ENCODE measurements at regions not wholly inside any gene's neighbourhood (a gene's known extent, or its start where the extent isn't known, plus 50 kb on each side); places are given as distances from the start of the nearest gene placed in this dataset.
"Not testable (repeated sequence)": the region's sequence is repeated elsewhere in the genome, so short reads cannot be mapped to it uniquely, and the experiment has no call there.

DNA sequence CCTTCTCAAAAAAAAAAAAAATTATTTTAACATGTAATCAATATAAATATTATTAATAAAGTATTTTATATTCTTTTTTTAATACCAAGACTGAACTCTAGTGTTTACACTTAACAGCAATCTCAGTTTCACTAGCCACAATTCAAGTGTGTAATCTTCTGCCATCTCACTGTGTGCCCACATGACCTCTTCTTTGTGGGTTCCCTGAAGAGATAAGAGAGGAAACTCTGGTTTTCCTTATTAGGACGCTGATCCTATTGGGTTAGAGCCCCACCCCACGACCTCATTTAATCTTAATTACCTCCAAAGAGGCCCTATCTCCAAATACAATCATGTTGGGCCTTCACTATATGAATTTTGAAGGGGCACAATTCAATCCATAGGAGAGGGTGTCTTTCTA, 177.6 kb downstream of the STK31 start:
- DNase-seq (ENCODE audit: insufficient read length, low spot score) (no peak), FAIRE-seq (no peak)
- TF ChIP-seq POLR2A (IDR thresholded peaks at IDR 0.05; ENCODE audit: low read depth, low read length) = no peak

- no peak for FAIRE-seq
- DNase-seq (ENCODE audit: insufficient read length, low spot score) = no peak
- TF ChIP-seq POLR2A (IDR thresholded peaks at IDR 0.05; ENCODE audit: low read depth, low read length) = no peak
These were observed 178.9 kb downstream of the STK31 start for GRCh38 chr7:23888958-23889357.

GRCh38 chr7:23889566-23889965, 179.5 kb downstream of the STK31 start:
- no peak for FAIRE-seq

GRCh38 chr7:23892019-23892418, 182.0 kb downstream of the STK31 start:
- DNase-seq (ENCODE audit: insufficient read length, low spot score) (no peak), FAIRE-seq (no peak)
- no peak for TF ChIP-seq POLR2A (IDR thresholded peaks at IDR 0.05; ENCODE audit: low read depth, low read length)

More at GRCh38 chr7:23889566-23889965, 179.5 kb downstream of the STK31 start:
- no peak for TF ChIP-seq POLR2A (IDR thresholded peaks at IDR 0.05; ENCODE audit: low read depth, low read length)
- no peak for DNase-seq (ENCODE audit: insufficient read length, low spot score)

- DNase-seq (ENCODE audit: insufficient read length, low spot score) (no peak), FAIRE-seq (no peak)
- no peak for TF ChIP-seq POLR2A (IDR thresholded peaks at IDR 0.05; ENCODE audit: low read depth, low read length)
These were observed 183.3 kb downstream of the STK31 start for GRCh38 chr7:23893176-23893941.

GRCh38 chr7:23893942-23894891, 184.2 kb downstream of the STK31 start:
- no peak for TF ChIP-seq POLR2A (IDR thresholded peaks at IDR 0.05; ENCODE audit: low read depth, low read length)
- no peak for FAIRE-seq
- no peak for DNase-seq (ENCODE audit: insufficient read length, low spot score)

DNA sequence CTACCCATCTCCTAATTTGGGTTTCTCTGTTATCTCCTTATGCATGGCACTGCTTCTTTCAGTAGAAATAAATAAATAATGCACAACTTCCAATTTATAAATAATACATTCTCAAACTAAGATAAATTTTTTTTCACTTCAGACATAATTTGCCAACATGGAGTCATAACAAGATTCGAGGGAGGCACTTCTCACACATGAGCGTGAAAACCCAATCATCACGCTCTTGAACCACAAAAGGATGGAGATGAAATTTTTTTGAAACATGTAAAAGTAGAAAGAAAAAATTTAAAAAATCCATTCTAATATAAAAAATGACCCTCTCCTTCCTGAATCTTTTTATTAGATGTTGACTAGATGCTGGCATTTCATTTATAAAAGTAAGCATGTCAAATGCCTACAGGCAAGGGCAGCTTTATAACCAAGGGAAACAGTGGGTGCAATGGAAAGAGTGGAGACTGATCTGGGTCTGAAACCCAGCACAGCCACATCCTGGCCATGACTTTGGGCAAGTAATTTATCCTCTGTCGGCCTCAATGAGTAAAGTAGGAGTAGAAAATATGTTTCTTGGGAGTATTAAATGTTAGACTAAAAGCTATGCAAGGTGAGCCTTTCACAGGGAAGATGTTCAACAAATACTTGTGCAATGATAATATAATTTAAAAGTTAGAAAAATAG, 185.0 kb downstream of the STK31 start:
- no peak for TF ChIP-seq POLR2A (IDR thresholded peaks at IDR 0.05; ENCODE audit: low read depth, low read length)
- no peak for FAIRE-seq

DNA sequence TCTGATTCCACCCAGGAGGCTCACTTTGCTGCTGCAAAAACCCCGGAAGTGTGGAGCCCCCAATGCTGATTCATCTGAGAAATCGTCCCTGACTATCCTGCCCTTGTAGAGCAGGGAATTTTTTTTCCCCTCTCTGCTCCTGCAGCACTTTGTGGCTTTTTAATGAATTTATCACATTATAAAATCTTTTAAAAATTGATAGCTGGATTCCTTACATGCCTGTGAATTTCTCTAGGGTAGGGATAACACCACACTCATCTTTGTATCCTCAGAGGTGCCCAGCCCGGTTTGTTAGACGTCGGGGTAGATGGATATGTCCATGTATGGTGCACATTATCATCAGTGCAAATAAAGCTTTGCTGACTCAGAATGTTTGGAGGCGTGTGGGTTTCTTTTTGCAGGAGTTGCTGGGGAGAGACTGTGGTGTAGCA, 185.7 kb downstream of the STK31 start:
- no peak for TF ChIP-seq POLR2A (IDR thresholded peaks at IDR 0.05; ENCODE audit: low read depth, low read length)
- no peak for DNase-seq (ENCODE audit: insufficient read length, low spot score)
- FAIRE-seq = no peak

More for the DNA sequence above, 185.0 kb downstream of the STK31 start:
- no peak for DNase-seq (ENCODE audit: insufficient read length, low spot score)

GRCh38 chr7:23898619-23899018, 188.6 kb downstream of the STK31 start:
- FAIRE-seq (no peak), DNase-seq (ENCODE audit: insufficient read length, low spot score) (no peak)
- no peak for TF ChIP-seq POLR2A (IDR thresholded peaks at IDR 0.05; ENCODE audit: low read depth, low read length)

DNA sequence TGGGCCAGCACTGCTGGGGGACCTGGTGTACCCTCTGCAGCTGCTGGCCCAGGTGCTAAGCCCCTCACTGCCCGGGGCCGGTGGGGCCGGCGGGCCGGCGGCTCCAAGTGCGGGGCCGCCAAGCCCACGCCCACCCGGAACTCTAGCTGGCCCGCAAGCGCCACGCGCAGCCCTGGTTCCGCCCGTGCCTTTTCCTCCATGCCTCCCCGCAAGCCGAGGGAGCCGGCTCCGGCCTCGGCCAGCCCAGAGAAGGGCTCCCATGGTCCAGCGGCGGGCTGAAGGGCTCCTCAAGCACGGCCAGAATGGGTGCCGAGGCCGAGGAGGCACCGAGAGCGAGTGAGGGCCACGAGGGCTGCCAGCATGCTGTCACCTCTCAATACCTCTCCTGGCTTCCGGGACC, 194.9 kb downstream of the STK31 start:
- not testable (repeated sequence) for DNase-seq (ENCODE audit: insufficient read length, low spot score); FAIRE-seq

GRCh38 chr7:23907012-23907411, 197.0 kb downstream of the STK31 start:
- DNase-seq (ENCODE audit: insufficient read length, low spot score) (no peak), FAIRE-seq (no peak)
- no peak for TF ChIP-seq POLR2A (IDR thresholded peaks at IDR 0.05; ENCODE audit: low read depth, low read length)

DNA sequence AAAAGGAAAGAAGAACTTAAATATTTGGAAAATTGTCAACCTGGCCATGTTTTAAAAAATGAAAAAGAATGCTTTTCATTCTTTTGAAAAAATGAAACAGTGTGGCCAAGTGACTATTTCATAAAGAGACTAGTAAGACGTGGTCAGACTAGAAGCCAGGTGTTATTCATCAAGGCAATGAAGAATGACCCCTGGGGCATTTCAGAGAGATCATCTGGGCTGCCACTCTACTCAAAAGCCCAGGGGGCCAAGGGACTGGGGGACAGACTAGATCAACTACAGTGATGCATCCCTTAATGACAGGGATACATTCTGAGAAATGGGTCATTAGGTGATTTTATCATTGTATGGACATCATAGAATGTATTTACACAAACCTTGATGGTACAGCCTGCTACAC, 199.4 kb downstream of the STK31 start:
- no peak for DNase-seq (ENCODE audit: insufficient read length, low spot score)
- no peak for FAIRE-seq
- TF ChIP-seq POLR2A (IDR thresholded peaks at IDR 0.05; ENCODE audit: low read depth, low read length) = no peak

DNA sequence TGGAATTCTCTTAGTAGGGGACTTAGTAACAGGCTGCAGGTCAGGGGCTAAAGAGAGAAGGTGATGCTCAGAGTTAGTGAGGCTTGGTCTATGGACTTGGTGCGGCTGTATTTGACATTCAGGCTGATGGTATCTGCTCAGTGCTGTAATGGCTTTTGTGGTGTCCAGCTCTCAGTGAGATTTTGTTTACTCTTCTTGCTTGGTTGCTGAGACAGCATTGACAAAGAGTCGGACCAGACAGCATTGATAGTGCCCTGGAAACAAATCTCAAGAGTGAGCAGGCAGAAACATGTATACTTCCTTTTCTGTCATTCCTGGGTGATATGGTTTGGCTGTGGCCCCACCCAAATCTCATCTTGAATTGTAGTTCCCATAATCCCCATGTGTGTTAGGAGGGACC, 202.0 kb downstream of the STK31 start:
- FAIRE-seq = no peak
- DNase-seq (ENCODE audit: insufficient read length, low spot score) = no peak

GRCh38 chr7:23913016-23913415, 203.0 kb downstream of the STK31 start:
- FAIRE-seq (no peak), DNase-seq (ENCODE audit: insufficient read length, low spot score) (no peak)
- TF ChIP-seq POLR2A (IDR thresholded peaks at IDR 0.05; ENCODE audit: low read depth, low read length) = no peak

More for the DNA sequence above, 202.0 kb downstream of the STK31 start:
- no peak for TF ChIP-seq POLR2A (IDR thresholded peaks at IDR 0.05; ENCODE audit: low read depth, low read length)

All from H54 (cell line).